HG02678 (cell line): ENCODE measurements at regions not wholly inside any gene's neighbourhood (a gene's known extent, or its start where the extent isn't known, plus 50 kb on each side); places are given as distances from the start of the nearest gene placed in this dataset.
"Not testable (repeated sequence)": the region's sequence is repeated elsewhere in the genome, so short reads cannot be mapped to it uniquely, and the experiment has no call there.

Experiments
- ATAC-seq: cut with Tn5 transposase; IDR thresholded peaks from one replicate; pipeline ENCODE4 v1.9.1; 2021; ENCODE audit warnings: mild to moderate bottlenecking, moderate library complexity; ENCODE audit not compliant: unreplicated experiment

DNA sequence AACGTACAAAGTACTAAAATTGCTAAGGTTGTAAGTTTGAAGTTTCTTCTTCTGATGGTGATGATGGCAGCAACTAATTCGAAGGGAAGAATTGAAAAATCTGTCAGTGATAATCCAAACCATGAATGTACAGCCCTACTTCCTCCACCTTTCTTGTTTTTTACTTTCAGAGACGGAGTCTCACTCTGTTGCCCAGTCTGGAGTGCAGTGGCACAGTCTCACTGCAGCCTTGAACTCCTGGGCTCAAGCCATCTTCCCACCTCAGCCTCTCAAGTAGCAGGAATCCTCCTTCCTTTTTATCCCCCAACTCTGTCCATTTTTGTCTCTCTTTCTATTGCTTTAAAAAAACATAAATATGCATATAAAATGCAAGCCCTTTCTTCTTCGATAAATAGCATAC, 112.3 kb upstream of the SOX21 start:
- no peak for ATAC-seq

DNA sequence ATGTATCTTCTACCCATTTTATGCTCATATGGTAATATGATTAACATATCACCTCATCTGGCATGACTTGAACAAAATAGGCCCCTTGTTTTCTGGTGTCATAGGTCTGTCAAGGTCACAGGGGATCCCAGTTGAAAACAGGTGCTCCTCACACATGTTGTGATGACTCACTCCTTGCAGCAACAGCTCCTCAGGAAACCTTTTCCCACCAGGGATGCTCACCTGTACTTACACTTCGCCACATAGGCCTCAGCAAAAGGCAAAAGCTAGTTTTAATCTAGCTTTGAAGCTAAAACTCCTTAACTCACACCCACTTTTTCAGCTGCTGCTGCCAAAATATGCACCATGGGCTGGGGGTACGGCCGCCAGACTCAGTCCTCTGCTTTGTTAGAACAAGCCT, 110.0 kb upstream of the SOX21 start:
- ATAC-seq = no peak

- ATAC-seq = no peak
Measured at GRCh38 chr13:94816256-94816655, 103.9 kb upstream of the SOX21 start.

DNA sequence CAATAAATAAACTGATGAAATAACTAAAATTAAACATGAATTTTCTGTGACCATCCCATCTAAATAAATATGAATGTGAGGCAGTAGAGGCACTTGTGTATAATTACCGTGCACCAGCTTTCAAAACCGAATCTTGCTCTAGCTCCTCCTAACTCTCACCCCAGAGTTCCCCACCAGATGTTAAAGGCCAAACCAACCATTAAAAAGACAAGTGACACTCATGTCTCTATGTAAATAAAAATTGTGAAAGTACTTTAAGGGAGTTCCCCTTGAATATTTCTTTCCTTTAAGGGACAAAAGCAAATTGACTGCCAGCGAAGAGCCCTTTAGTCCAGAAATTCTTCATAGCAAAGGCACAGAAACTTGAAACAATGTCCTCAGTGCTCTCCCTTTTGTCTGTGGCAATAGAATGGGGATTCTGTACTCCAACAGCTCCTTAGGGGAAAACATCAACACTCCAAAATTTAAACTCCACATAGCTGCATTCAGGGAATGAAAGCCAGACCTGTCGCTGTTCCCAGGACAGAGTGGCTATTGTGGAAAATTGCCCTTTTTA, 101.7 kb upstream of the SOX21 start:
- ATAC-seq = peak; percentile 96

DNA sequence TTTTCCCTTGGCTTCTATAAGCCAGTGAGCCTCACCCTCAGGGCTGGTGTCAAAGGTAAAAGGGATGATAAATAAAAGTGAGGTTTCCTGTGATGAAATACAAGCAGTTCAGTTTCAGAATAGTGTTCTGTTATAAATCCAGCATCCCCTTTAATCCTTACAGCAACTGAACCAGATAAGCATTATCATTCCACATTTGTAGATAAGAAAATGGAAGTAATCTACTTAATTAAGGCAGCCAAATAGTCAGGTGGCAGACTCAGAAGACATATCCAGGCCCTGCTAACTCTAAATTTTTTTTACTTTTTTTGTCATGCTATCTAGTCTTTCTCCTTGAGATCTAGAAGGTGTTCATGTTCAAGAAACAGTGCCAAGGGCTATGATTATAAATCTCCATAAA, 99.4 kb upstream of the SOX21 start:
- no peak for ATAC-seq

DNA sequence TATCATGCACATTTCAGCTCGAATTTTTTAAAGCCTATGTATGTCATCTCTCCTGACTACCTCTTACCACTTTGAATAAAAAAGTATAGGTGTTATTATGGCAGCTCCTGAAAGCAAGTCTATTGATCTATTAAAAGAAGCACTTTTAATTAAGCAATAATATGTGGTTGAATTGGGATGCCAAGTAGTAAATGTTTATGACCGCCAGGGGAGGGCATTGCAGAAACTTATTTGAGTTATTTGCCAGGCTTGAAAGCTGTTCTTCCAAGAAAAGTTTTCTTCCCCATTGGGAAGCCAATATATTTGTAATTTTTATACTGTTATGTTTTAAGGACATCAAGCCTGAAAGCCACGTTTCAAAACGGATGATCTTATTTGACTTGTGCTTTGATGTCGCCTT, 88.1 kb upstream of the SOX21 start:
- ATAC-seq = no peak

GRCh38 chr13:94799299-94799698, 87.0 kb upstream of the SOX21 start:
- no peak for ATAC-seq

- no peak for ATAC-seq
Measured at GRCh38 chr13:94798738-94799137, 86.4 kb upstream of the SOX21 start.

- no peak for ATAC-seq
Measured at GRCh38 chr13:94795292-94795691, 82.9 kb upstream of the SOX21 start.

DNA sequence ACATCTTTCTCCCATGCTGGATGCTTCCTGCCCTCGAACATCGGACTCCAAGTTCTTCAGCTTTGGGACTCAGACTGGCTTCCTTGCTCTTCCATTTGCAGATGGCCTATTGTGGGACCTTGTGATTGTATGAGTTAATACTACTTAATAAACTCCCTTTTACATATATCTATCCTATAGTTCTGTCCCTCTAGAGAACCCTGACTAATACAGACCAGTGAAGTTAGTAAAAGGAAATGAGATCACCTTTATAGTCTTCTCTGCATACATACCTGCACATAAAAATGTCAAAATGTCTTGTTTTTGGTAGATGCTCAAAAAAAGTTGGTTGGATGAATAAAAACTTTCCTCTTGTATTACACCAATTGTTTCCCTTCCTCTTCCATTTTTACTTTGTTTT, 73.9 kb upstream of the SOX21 start:
- not testable (repeated sequence) for ATAC-seq

GRCh38 chr13:94784066-94784465, 71.7 kb upstream of the SOX21 start:
- ATAC-seq = no peak

GRCh38 chr13:94783489-94783888, 71.1 kb upstream of the SOX21 start:
- ATAC-seq = no peak

DNA sequence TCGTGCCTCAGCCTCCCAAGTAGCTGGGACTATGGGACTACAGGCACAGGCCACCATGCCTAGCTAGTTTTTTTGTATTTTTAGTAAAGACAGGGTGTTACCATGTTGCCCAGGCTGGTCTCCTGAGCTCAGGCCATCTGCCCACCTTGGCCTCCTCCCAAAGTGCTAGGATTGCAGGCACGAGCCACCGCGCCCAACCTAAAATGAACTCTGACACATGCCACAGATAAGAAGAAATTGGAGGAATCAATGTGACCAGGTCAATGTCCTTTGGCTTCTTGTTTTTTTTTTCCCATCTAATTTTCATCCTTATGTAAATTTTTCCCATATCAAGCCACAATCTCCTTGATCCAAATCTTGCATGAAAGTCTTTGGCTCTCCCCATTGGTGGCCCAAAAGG, 68.1 kb upstream of the SOX21 start:
- no peak for ATAC-seq

DNA sequence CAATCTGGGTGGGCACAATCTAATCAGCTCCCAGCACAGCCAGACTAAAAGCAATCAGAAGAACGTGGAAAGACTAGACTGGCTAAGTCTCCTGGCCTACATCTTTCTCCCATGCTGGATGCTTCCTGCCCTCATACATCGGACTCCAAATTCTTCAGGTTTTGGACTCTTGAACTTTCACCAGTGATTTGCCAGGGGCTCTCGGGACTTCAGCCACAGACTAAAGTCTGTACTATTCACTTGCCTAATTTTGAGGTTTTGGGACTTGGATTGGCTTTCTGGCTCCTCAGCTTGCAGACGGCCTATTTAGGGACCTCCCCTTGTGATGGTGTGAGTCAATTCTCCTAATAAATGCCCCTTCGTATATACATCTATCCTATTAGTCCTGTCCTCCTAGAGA, 66.6 kb upstream of the SOX21 start:
- ATAC-seq = no peak

- no peak for ATAC-seq
Measured at GRCh38 chr13:94778585-94778984, 66.2 kb upstream of the SOX21 start.

DNA sequence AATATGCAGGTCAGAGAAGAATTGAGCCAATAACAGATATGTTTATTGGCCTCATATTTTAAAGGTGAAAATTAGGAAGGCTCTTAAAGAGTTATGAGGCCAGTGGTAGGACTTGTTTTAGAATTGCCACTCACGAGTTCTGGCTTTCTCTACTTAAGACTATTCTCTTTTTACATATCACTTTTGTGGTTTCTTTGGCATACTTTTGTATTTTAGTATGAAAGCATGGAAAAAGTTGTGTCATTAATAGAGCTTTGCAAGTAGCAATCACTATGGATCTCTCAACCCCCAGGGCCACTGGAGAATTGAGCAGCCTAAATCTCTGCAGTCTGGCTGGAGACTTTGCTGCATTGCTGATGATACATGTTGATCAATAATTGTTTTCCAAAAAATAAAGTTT, 64.6 kb upstream of the SOX21 start:
- ATAC-seq = no peak

DNA sequence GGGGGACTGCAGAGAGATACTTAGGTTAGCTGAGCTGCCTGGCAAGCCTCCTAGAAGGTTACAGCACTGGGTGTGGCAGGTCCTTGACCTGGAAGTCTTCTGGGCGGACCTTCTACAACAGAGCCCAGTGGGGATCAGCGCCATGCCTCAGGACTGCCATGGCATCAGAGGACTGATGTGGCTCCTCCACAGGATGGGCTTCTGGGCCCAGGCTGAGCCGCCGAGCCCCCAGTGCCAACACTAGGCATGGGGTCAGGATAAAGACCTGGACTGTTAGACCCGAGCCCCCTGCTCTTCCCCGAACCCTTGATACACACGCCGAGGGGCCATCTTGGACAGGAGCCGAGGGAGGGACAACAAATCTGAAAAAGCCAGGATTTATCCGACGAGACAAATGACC, 64.0 kb upstream of the SOX21 start:
- ATAC-seq = no peak

- ATAC-seq = no peak
Measured at GRCh38 chr13:94765814-94766213, 53.5 kb upstream of the SOX21 start.

- ATAC-seq = no peak
Measured at GRCh38 chr13:94764576-94765321, 52.4 kb upstream of the SOX21 start.
